ENCODE measurements at regions not wholly inside any gene's neighbourhood (a gene's known extent, or its start where the extent isn't known, plus 50 kb on each side); places are given as distances from the start of the nearest gene placed in this dataset.
A peak's percentile ranks its signal among the peaks of the same experiment; 100 is the strongest.

DNA sequence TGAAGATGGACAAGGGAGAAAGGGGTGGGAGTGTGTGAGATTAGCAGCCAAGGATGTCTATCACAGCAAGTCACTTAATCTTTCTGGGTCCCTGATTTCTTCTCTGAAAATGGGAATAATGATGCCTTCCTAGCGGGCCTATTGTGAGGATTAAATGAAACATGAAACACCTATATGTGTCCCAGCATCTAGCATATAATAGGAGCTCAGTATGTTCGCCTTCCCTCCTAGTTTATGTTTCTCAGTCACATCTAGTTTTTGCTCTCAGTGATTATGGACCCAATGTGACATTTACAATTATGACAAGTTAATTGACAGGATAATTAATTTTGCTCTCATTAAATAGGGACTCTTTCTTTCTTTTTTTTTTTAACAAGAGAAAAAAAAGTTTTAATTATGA is 252.9 kb downstream of the SNX13 start:
- DNase-seq (ENCODE audit: low read depth) = no peak

DNA sequence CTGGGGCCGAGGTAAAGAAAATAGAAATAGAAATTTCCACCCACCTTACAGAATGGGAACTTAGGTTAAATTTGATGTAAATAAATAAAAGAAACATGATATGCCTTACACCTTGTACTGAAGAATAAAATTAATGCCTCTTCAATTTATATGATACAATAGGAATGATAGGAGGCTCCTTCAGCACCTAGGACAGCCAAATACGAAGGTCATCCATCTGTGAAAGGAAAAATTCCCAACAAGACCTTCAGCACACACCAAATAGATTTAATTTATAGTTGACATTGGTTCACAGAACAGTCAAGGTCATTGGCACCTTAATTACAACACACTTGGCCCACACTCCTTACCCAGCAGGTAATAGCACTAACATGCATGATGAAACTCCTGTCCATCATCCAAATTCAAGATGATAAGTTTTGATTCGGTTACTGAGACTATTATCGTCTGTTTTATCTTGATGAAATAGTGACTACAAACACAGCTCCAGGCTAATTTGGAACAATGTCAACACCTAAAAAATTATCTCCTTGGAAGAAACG is 250.9 kb downstream of the SNX13 start:
- no peak for DNase-seq (ENCODE audit: low read depth)

DNA sequence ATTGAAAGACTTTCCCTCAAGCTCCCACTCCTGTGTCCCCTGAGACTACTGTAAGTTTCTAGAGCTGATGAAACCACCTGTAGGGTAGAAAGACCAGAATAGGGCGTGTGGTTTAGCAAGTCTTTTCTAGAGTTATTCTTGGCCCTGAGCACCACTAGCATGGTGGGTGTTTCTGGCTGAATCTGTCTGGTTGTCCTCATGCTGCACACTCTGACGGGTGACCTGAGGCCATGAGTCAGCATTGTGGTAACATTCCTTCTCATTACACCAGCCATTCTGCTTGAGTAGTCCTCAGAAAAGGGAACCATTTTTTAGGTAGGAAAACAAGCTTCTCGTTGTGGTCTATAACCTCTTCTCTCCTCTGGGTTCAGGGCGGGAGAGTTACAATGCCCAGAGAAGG is 250.3 kb downstream of the SNX13 start:
- DNase-seq (ENCODE audit: low read depth) = peak; percentile 97

DNA sequence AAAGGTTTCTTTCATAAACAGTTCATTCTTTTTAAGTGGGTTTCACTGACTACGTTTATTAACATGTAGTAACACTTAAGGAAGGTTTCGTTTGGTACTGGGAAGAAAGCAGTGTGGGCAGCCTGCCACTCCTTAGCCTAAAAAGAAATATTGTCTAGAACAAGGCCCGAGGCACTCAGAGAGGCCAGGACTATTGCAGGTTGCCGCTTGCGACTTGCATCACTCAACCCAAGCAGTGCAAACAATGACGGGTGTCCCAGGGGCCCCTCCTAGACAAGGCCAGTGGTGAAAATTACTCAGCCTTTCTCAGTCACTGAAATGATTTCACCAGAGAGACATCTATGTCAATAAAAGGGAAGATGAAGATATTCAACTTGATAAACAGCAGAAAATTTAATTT is 243.9 kb downstream of the SNX13 start:
- DNase-seq (ENCODE audit: low read depth) = peak; percentile 85

DNA sequence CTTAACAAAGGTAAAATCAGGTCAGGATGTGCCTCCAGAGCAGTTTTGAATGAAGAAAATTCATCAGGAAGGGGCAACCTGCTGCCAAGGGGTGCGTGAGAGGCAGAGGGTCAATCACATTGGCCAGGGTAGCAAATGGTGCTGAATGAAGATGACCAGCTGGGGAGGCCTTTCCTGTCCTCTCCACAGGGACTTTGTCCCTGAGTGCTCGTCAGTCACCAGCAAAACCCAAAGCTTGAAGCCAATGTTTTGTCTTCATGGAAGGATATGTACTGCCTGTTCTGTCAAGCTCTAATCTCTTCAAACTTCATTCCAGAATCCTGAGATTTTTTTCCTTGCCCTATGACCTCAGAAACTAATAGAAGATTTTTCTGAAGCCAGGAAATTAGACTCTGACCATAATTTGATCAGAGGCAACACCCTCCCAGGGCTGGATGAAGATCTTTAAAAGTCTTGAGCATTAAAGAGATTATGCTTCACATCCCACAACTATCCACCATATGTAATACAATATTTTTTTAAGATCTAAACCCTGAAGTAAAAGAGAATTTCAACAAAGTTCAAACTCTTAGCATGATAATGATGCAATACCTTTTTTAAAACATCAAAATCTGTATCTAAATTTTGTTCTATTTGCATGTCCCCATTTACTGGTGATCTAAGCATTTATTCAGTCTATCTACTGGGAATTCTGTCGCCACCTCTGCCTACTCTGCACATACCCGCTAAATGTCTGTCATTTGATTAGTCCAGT is 243.0 kb downstream of the SNX13 start:
- DNase-seq (ENCODE audit: low read depth) = no peak

DNA sequence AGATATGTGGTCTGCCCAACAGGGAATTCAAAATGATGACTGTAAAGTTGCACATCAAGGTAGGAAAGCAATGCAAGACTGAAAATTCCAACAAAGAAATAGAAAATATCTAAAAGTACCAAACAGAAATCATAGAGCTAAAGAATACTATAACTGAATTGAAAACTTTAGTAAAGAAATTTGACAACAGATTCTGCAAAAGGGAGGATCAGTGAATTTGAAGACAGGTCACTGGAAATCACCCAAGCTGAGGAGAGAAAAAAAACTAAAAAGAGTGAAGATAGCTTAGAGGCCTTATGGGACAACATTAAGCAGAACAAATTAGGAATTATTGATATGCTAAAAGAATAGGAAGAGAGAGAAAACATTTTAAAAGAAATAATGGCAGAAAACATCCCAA is 240.6 kb downstream of the SNX13 start:
- DNase-seq (ENCODE audit: low read depth) = no peak

DNA sequence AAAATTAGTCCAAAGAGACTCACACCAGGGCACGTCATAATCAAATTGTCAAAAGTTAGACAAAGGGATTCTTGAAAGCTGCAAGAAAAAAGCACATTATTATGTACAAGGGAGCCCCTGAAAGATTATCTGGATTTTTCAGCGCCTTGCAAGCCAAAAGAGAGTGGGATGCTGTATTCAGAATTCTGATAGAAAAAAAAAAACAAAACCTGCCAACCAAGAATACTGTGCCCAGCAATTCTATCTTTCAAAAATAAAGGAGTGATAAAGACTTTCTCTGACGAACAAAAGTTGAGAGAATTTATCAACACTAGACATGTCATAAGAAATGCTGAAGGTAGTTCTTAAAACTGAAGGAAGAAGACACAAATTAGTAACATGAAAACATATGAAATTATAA is 240.2 kb downstream of the SNX13 start:
- DNase-seq (ENCODE audit: low read depth) = no peak

DNA sequence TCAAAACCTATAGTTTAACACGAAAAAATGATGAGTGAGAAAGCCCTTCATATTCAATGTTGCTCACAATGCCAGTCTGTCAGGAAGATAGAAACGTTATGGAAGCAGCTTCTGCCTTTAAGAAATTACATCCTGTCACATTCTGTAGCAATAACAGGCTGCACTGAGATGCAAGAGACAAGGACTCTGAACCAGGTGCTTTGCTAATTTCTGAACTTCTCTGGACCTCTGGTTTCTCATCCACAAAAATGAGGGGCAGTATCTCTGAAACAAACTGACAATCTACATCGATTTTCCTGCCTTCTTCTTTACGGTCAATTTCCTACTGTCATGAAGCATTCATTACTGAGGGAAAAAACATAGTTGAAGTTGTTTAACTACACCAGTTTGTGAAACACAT is 234.0 kb downstream of the SNX13 start:
- DNase-seq (ENCODE audit: low read depth) = no peak

DNA sequence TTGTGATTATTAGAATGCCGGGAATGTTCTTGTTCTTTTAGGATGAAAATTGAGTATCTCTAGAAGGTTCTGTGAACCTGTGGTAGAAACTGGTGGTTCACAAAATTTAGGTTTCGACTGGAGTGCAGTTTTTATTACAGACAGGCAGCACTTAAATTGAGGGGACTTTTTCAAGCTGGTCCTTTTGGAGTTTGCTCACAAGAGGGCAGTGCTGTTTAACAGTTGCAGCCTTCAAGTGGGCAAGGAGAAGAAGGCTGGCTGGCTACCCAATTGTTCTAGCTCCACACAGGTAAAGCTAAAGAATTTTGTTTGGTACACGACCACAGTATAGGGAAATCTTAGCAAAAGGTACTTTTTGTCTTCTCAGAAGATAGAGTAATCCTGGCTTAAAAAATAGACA is 233.6 kb downstream of the SNX13 start:
- peak; percentile 80 for DNase-seq (ENCODE audit: low read depth)

DNA sequence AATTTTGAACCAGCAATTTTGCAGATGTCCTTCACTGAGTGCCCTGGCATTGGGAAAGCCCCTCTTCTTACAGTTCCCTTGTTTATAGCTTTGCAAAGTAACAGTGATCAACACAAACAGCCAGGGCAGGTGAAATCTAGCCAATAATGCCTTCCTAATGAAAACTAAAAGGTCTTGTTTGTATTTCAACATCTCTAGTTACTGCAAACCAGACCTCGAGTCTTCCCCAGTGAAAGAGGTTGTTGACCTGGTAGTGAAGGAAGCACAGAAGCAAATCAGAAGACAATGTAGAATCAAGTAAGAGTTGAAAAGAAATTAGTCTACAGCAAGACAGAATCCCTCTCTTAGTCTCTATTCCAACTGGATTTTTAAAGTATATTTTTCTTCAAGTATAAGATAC is 231.2 kb downstream of the SNX13 start:
- no peak for DNase-seq (ENCODE audit: low read depth)

DNA sequence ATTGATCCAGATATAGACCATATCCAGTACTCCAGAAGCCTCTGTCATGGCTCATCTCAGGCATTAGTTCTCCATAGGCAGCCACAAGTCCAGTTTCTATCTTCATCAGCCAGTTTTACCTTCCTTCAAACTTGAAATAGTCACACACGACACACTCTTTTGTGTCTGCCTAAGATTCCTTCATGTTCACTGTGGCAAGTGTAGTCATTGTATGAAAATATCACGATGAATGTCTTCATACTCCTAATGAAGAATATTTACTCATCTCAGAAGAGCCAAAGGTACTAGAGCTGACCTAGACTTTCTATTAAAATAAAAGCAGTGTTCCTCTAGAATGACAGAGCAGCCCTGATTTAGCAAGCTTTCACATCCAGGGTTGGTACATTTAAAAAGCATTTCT is 230.7 kb downstream of the SNX13 start:
- no peak for DNase-seq (ENCODE audit: low read depth)

DNA sequence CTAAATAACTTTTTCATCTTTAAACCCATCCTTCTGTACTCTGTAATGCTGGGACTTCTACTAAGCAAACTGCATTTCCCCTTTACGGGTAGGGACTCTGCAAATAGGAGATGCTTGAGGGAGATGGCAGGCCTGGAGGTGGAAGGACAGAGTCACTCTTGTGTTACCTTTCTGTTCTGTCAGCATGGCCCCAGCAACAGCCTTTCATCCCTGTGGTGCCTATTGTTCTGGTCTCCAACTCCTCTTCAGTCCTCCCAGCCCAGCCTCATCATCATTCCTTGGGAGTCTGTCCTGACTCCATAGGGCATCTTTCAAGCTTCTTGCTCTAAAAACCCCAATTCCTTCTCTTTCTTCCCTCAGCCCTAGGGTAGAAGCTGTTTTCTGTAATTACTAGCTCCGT is 230.0 kb downstream of the SNX13 start:
- DNase-seq (ENCODE audit: low read depth) = no peak

DNA sequence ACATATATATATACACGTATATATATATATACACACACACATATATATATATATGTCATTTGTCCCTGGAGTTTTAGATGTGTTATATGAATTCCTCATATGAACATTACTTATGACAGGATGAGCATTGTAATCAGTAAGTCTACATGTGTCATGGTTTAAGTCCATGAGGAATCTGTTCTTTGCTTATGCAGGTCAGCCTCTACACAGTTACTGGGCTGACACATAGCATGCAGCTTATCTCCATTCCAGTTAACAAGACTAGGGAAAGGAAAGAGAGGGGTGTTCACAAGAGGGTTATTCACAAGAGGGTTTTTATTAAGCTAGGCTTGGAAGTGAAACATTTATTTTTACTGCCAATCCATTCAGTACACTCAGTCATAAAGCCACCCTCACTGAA is 226.7 kb downstream of the SNX13 start:
- no peak for DNase-seq (ENCODE audit: low read depth)

DNA sequence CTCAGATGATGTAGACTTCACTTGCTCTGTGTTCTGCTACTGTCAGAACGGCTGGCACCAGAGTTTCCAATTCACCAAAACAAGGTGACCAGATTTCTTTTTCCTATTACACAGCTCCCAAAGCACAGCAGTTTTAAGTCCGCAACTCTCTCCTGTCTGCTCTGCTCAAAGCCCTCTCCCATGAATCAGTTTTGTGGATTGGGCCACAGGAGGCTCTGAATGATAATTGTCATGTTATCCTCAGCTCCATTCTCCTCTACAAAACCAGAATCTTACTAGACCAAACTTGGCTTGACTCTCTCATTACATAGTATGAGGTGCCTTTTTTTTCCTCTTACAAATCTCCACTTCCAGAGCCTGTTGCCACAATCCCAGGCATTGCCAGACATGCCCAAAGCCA is 223.5 kb downstream of the SNX13 start:
- no peak for DNase-seq (ENCODE audit: low read depth)

DNA sequence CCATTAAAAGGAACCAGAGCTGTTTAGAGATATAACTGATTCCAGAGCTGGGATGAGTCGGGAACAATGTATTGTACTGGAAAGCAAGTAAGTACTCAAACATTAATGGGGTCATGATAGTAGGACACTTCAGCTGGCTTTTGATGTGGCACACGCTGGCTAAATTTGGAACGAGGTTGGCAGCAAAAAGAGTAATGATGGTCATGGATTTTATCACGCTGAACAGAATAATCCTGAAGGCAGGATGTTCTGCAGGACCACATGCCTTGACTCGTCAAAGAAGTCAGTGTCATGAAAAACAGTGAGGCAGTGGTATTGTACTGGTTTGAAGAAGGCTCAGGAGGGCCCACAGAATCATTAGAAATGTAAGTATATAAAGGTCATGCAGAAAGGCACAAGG is 220.3 kb downstream of the SNX13 start:
- DNase-seq (ENCODE audit: low read depth) = no peak

DNA sequence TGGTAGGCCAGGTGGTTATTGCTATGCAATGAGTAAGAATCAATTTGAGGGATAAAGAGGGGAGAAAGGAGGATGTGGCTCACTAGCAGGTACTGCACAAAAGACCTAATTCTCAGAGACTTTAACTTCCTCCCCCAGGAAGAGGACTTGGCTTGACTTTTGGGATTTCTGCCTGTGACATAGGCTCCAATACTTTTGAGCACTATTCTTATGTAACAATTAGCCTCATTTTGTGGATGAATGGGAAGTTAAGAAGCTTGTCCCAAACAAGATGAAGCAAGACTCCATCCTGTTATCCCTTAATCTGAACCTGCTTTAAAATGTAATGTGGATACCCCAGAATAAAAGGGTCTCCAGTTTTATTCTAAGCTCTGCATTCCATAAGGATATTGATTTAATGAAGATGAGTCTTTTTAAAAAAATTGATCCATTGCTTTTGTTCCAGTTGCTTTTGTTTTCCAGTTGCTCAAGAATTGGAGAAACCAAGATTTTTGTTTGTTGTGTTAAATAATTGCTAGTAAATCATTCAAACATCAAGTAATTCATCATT is 218.5 kb downstream of the SNX13 start:
- DNase-seq (ENCODE audit: low read depth) = no peak

DNA sequence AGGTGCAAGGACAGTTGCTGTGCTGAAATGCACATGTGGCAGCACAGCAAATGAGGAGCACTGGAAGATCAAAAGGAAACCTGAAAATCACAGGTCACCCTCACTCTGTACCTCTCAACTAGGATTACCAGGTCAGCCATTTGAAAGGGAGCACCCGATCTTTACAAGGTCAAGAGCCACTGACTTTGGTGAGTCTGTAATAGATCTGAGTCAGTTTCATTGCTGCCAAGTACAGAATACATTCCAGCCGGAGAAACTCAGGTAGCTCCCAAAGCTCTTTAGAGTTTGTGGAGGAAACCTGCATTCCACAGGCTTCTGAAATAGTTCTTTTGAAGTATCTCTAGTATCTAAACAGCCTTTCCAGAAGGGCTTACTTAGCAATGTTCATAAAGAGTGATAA is 217.5 kb downstream of the SNX13 start:
- no peak for DNase-seq (ENCODE audit: low read depth)

DNA sequence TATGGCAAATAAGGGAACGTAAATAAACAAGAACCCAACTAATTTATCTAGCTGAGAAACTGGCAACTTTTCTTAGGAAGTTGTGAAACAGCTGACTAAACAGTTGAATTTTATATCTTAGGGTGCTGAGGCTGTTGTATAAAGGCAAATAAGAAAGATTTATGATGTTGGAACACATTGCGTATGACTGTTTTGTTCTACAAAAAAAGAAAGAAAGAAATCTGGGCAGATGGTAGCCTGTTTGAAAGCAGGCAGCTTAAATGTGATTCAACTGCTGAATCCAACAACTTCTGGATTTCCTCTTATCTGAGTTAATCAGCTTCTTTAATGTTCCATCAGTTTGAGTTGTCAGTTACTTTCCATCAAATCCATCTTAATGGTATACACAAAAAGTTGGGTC is 214.5 kb downstream of the SNX13 start:
- no peak for DNase-seq (ENCODE audit: low read depth)

DNA sequence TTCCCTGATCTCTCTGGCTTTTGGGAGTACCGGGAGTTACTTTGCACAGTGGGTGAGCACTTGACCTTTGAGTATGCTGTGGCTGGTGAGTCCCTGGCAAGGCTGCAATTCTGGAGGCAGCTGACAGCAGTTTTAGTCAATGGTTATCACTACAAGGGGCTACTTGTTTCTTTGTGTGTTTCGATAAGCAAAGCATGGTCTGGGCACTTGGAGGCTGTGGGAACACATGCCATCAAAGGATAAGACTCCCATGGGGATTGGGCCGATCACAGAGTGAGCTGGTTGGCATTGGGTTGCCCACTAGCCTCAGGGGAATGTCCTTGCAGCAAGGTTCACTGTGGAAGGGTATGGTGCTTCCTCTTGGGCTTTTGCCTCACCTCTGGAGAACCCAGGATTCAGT is 208.2 kb downstream of the SNX13 start:
- DNase-seq (ENCODE audit: low read depth) = no peak
